ENCODE measurements at regions not wholly inside any gene's neighbourhood (a gene's known extent, or its start where the extent isn't known, plus 50 kb on each side); places are given as distances from the start of the nearest gene placed in this dataset.

DNA sequence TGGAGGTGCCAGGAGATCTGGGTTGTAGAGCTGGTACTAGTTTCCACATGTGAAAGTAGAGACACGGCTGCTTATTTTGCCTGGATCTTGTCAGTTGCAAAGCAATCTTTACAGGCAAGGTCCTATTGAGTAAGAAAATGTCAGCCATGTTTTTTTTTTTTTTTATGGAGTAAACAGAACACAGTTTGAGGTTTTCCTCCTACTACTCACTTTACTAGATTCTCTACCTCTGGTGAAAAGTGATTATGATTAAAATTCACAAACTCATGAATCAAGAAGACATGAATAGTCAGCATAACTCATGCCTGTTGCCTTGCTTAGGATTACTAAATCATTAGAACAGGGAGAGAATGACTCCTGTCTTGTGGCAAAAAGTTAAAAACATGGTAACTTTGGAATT lies 70.1 kb upstream of the PNPT1 start:
- Histone ChIP-seq H3K4me3 (ENCODE audit: low read depth, low read length, poor library complexity, severe bottlenecking) (no peak overlapping the region), H3K4me2 (ENCODE audit: low read length) (no peak overlapping the region), H4K20me1 (ENCODE audit: insufficient read depth, low read length) (no peaks in the 10 kb centered on the region), H3K9me3 (ENCODE audit: low read length) (no peaks in the 10 kb centered on the region), H3K79me2 (ENCODE audit: insufficient read depth, low read depth, low read length) (no peaks in the 10 kb centered on the region), H3K36me3 (ENCODE audit: insufficient read depth, low read length) (no peaks in the 10 kb centered on the region), H3K4me1 (ENCODE audit: insufficient read depth, low read length, poor library complexity, severe bottlenecking) (no peaks in the 10 kb centered on the region), H2AFZ (ENCODE audit: low read length) (no peak overlapping the region), H3K27ac (ENCODE audit: low read depth, low read length, poor library complexity, severe bottlenecking) (no peak overlapping the region), H3K9me2 (ENCODE audit: insufficient read depth, low read length) (no peaks in the 10 kb centered on the region)
- TF ChIP-seq, protein P1, sequence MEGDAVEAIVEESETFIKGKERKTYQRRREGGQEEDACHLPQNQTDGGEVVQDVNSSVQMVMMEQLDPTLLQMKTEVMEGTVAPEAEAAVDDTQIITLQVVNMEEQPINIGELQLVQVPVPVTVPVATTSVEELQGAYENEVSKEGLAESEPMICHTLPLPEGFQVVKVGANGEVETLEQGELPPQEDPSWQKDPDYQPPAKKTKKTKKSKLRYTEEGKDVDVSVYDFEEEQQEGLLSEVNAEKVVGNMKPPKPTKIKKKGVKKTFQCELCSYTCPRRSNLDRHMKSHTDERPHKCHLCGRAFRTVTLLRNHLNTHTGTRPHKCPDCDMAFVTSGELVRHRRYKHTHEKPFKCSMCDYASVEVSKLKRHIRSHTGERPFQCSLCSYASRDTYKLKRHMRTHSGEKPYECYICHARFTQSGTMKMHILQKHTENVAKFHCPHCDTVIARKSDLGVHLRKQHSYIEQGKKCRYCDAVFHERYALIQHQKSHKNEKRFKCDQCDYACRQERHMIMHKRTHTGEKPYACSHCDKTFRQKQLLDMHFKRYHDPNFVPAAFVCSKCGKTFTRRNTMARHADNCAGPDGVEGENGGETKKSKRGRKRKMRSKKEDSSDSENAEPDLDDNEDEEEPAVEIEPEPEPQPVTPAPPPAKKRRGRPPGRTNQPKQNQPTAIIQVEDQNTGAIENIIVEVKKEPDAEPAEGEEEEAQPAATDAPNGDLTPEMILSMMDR (conservative IDR thresholded peaks at IDR 0.05; ENCODE audit: low read length), result no peak
- ChIA-PET CTCF (ENCODE audit: unreplicated experiment) (no interaction called here), POLR2A (no interaction called here)
- no TSS peak for BruUV-seq (replicated peaks)
- no peak for DNase-seq (ENCODE audit: low spot score)
- intact Hi-C loops (cut with micrococcal nuclease; ENCODE audit: unreplicated experiment), result no loop called here

DNA sequence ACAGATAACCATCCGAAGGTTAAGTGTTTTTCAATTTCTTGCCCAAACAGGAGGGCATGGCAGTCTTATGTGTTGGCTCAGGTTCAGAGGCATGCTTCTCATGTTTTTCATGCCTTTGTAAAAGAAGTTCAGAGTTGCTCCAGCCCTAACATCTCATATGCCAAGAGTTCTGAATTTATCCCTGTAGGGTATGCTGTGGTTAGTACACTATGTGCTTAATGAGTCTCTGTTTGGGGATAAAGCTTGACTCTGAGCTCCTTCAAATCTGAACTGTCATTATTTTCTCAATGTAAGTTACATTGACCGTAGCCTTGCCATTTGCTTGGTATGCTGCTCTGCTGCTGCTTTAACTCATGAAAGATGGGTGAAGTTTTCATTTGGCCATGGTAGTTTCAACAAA lies 67.9 kb upstream of the PNPT1 start:
- no peaks in the 10 kb centered on the region for H3K36me3 ChIP-seq (ENCODE audit: insufficient read depth, low read length)
- ChIA-PET POLR2A (no interaction called here), CTCF (ENCODE audit: unreplicated experiment) (no interaction called here)
- no peaks in the 10 kb centered on the region for H4K20me1 ChIP-seq (ENCODE audit: insufficient read depth, low read length)
- intact Hi-C loops (cut with micrococcal nuclease; ENCODE audit: unreplicated experiment), result no loop called here
- H3K79me2 ChIP-seq (ENCODE audit: insufficient read depth, low read depth, low read length), result no peaks in the 10 kb centered on the region
- no peak overlapping the region for H3K4me2 ChIP-seq (ENCODE audit: low read length)
- H3K27ac ChIP-seq (ENCODE audit: low read depth, low read length, poor library complexity, severe bottlenecking), result no peak overlapping the region
- no peaks in the 10 kb centered on the region for H3K9me2 ChIP-seq (ENCODE audit: insufficient read depth, low read length)
- no peak overlapping the region for H3K4me3 ChIP-seq (ENCODE audit: low read depth, low read length, poor library complexity, severe bottlenecking)
- no peaks in the 10 kb centered on the region for H3K9me3 ChIP-seq (ENCODE audit: low read length)
- no peak overlapping the region for H2AFZ ChIP-seq (ENCODE audit: low read length)
- BruUV-seq (replicated peaks), result no TSS peak
- DNase-seq (ENCODE audit: low spot score), result no peak
- TF ChIP-seq EZH2phosphoT487 (IDR thresholded peaks at IDR 0.05; ENCODE audit: borderline replicate concordance, low read depth, low read length), result no peak
- TF ChIP-seq, protein P1 (conservative IDR thresholded peaks at IDR 0.05; ENCODE audit: low read length), result no peak
- no peaks in the 10 kb centered on the region for H3K4me1 ChIP-seq (ENCODE audit: insufficient read depth, low read length, poor library complexity, severe bottlenecking)

DNA sequence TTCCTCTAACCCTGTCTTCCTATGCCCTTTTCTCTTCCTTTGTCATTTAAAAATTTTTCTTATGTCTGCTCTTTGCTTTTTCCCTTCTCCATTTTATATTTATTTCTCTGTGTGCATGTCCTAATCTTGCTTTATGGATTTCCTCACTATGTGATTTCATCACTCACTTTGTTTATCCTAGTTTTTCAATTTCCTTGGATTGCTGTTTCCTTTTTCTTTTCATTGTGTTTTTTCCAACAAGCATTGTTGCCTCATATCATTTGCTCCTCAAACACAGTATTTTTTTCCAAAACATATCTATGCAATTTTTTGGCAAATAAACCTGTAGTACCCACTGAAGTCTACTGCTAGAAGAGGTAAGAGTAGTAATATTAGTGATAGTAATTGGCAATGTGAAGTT lies 67.4 kb upstream of the PNPT1 start:
- no peaks in the 10 kb centered on the region for H4K20me1 ChIP-seq (ENCODE audit: insufficient read depth, low read length)
- no peak overlapping the region for H3K27ac ChIP-seq (ENCODE audit: low read depth, low read length, poor library complexity, severe bottlenecking)
- H3K4me1 ChIP-seq (ENCODE audit: insufficient read depth, low read length, poor library complexity, severe bottlenecking), result no peaks in the 10 kb centered on the region
- TF ChIP-seq EZH2phosphoT487 (IDR thresholded peaks at IDR 0.05; ENCODE audit: borderline replicate concordance, low read depth, low read length), result no peak
- TF ChIP-seq, protein P1 (conservative IDR thresholded peaks at IDR 0.05; ENCODE audit: low read length), result no peak
- no TSS peak for BruUV-seq (replicated peaks)
- no peak overlapping the region for H3K4me3 ChIP-seq (ENCODE audit: low read depth, low read length, poor library complexity, severe bottlenecking)
- H3K4me2 ChIP-seq (ENCODE audit: low read length), result no peak overlapping the region
- intact Hi-C loops (cut with micrococcal nuclease; ENCODE audit: unreplicated experiment), result no loop called here
- H3K36me3 ChIP-seq (ENCODE audit: insufficient read depth, low read length), result no peaks in the 10 kb centered on the region
- no peaks in the 10 kb centered on the region for H3K79me2 ChIP-seq (ENCODE audit: insufficient read depth, low read depth, low read length)
- no peak overlapping the region for H2AFZ ChIP-seq (ENCODE audit: low read length)
- no peaks in the 10 kb centered on the region for H3K9me3 ChIP-seq (ENCODE audit: low read length)
- POLR2A ChIA-PET, result no interaction called here
- no peaks in the 10 kb centered on the region for H3K9me2 ChIP-seq (ENCODE audit: insufficient read depth, low read length)
- no peak for DNase-seq (ENCODE audit: low spot score)
- CTCF ChIA-PET (ENCODE audit: unreplicated experiment), result no interaction called here
